Heart left ventricle (tissue), 16 donors: ENCODE measurements at regions not wholly inside any gene's neighbourhood (a gene's known extent, or its start where the extent isn't known, plus 50 kb on each side); places are given as distances from the start of the nearest gene placed in this dataset.

ENCODE experiments used
- ATAC-seq, 4 donors: fragments of 200-7000 bp; cut with Tn5 transposase; one replicate each; pipeline ENCODE4 v1.9.1; 2020 to 2022; ENCODE audit warnings: moderate library complexity in 4 of 4, mild to moderate bottlenecking in 3 of 4, moderate number of reproducible peaks in 1 of 4
- DNase-seq, 5 donors: peaks; one replicate each; pipeline ENCODE4 v3.0.0-alpha.2; 2020
- H3K27ac ChIP-seq, 12 donors: fragments of 200-600 bp; sonication (generic) in 4 of 12; one replicate each; pipeline versions ENCODE4 v1.5.0 to v1.8.0; 2016 to 2022; ENCODE audit warnings: mild to moderate bottlenecking in 2 of 12
- H3K27me3 ChIP-seq, 9 donors: fragments of 200-600 bp; sonication (generic) in 2 of 9; one replicate each; pipeline versions ENCODE4 v1.5.1 to v1.8.0; 2016 to 2022; ENCODE audit warnings: mild to moderate bottlenecking in 3 of 9
- H3K36me3 ChIP-seq, 9 donors: fragments of 200-600 bp; sonication (generic) in 2 of 9; one replicate each; pipeline versions ENCODE4 v1.5.0 to v1.8.0; 2018 to 2022; ENCODE audit warnings: mild to moderate bottlenecking in 2 of 9
- H3K4me1 ChIP-seq, 12 donors: fragments of 200-600 bp; sonication (generic) in 4 of 12; one replicate each; pipeline versions ENCODE4 v1.5.0 to v1.8.0; 2016 to 2022; ENCODE audit warnings: mild to moderate bottlenecking in 3 of 12
- H3K4me3 ChIP-seq, 12 donors: fragments of 200-600 bp; sonication (generic) in 4 of 12; one replicate each; pipeline versions ENCODE4 v1.5.0 to v1.8.0; 2017 to 2022; ENCODE audit warnings: mild to moderate bottlenecking in 9 of 12, moderate library complexity in 4 of 12
- H3K9me3 ChIP-seq, 12 donors: fragments of 200-600 bp; sonication (generic) in 4 of 12; one replicate each; pipeline versions ENCODE4 v1.5.0 to v1.8.0; 2016 to 2022; ENCODE audit warnings: mild to moderate bottlenecking in 1 of 12
- CTCF ChIP-seq, 12 donors: fragments of 200-600 bp; sonication (generic) in 4 of 12; IDR thresholded peaks; one replicate each; pipeline versions ENCODE4 v1.5.0 to v1.8.0; 2018 to 2022; ENCODE audit warnings: antibody characterized with exemption in 12 of 12, mild to moderate bottlenecking in 5 of 12
- POLR2A ChIP-seq, 2 donors: fragments of 450-650 bp; IDR thresholded peaks; one replicate each; pipeline ENCODE4 v1.6.1; 2017; ENCODE audit warnings: antibody characterized with exemption in 2 of 2, mild to moderate bottlenecking in 2 of 2, moderate library complexity in 2 of 2
- WGBS, 4 donors: extraction: QIAGEN DNeasy Blood & Tissue Kit in 2 of 4; methylation state at CpG; one replicate each; pipeline versions ENCODE4 v1.1.5 to v1.1.7; 2013 to 2018; 5-methylcytosine and 5-hydroxymethylcytosine counted together
- intact Hi-C, 10 donors: fragments of 100-400 bp; cut with DNase I; formaldehyde crosslinking; loops; one replicate each; pipeline versions ENCODE4 v1.11.1 to v1.14.2; 2022
- donor health status: ischemic (EF 13 %, LVEDD 7.1; RV severe dilation, severe dysfunction).
- donor health status: healthy with polysubstance abuse.
- donor health status: DM: no; HTN: yes; CAD: no.
- donor health status: DM: no; HTN: no; CAD: no.
- donor health status: ischemic (EF 25% LVEDD 6.9; RV normal size, moderate dysfunction).
- donor health status: ischemic (EF 25% LVEDD 5.7; RV mildly dilated, moderate dysfunction).
- donor health status: healthy.
- donor health status: DM: yes; HTN: yes; CAD: no.
- donor health status: ischemic (EF 35%, LVEDD 5.7; RV mildly dilated, moderate dysfunction).
- donor health status: nonischemic (EF 11% LVEDD 7.7; RV severe dilation, severe dysfunction).
- donor health status: DM: yes; HTN: yes; CAD: no.
- donor health status: PGD.
- donor health status: ischemic (EF 29% LVEDD 5.4; RV normal size, mild dysfunction).
- donor health status: nonischemic (EF 23%, LVEDD 6.1; RV moderate dilation, normal function).

- no peak for ATAC-seq
- H3K27me3 ChIP-seq = no peaks in the 10 kb centered on the region
- peaks cover 0 to 14% (median 0%) of the 10 kb centered on the region in 12 donors for H3K4me1 ChIP-seq
- 33 to 60% (median 54%) methylated on average over 4 of the region's 4 CpGs for WGBS, 4 donors
- no peaks in the 10 kb centered on the region for H3K9me3 ChIP-seq
- no peaks in the 10 kb centered on the region for H3K36me3 ChIP-seq
- DNase-seq = no peak
- no peak overlapping the region for H3K4me3 ChIP-seq
- TF ChIP-seq CTCF (IDR thresholded peaks at IDR 0.05) (no peak), POLR2A (IDR thresholded peaks at IDR 0.05) (no peak)
- H3K27ac ChIP-seq = no peak overlapping the region
- intact Hi-C loops = no loop called here
These were observed 243.1 kb upstream of the STT3B start for GRCh38 chr3:31289584-31289983.

- DNase-seq (no peak), ATAC-seq (no peak)
- Histone ChIP-seq H3K27ac (no peak overlapping the region), H3K27me3 (no peaks in the 10 kb centered on the region), H3K4me1 (peaks cover 0 to 14% (median 0%) of the 10 kb centered on the region in 12 donors), H3K4me3 (no peak overlapping the region), H3K9me3 (no peaks in the 10 kb centered on the region), H3K36me3 (no peaks in the 10 kb centered on the region)
- TF ChIP-seq POLR2A (IDR thresholded peaks at IDR 0.05) = no peak
- TF ChIP-seq CTCF (IDR thresholded peaks at IDR 0.05) = no peak
- intact Hi-C loops = no loop called here
- 96 to 97% (median 96%) methylated on average over 5 of the region's 5 CpGs for WGBS, 4 donors
These were observed 242.7 kb upstream of the STT3B start for GRCh38 chr3:31290046-31290445.

- H3K36me3 ChIP-seq = no peaks in the 10 kb centered on the region
- H3K4me1 ChIP-seq = peaks cover 0 to 14% (median 0%) of the 10 kb centered on the region in 12 donors
- H3K4me3 ChIP-seq = no peak overlapping the region
- DNase-seq (no peak), ATAC-seq (no peak)
- WGBS, 4 donors = 86 to 94% (median 91%) methylated on average over 3 of the region's 3 CpGs
- no peak overlapping the region for H3K27ac ChIP-seq
- TF ChIP-seq CTCF (IDR thresholded peaks at IDR 0.05) (no peak), POLR2A (IDR thresholded peaks at IDR 0.05) (no peak)
- H3K9me3 ChIP-seq = no peaks in the 10 kb centered on the region
- no peaks in the 10 kb centered on the region for H3K27me3 ChIP-seq
- intact Hi-C loops = no loop called here
These were observed 240.9 kb upstream of the STT3B start for GRCh38 chr3:31291818-31292217.

GRCh38 chr3:31294430-31295149 lies 238.1 kb upstream of the STT3B start:
- no peak overlapping the region for H3K4me3 ChIP-seq
- peaks cover 0 to 3% (median 0%) of the 10 kb centered on the region in 12 donors for H3K4me1 ChIP-seq
- H3K27ac ChIP-seq = no peak overlapping the region
- no peak for DNase-seq
- TF ChIP-seq CTCF (IDR thresholded peaks at IDR 0.05) (no peak), POLR2A (IDR thresholded peaks at IDR 0.05) (no peak)
- ATAC-seq = no peak
- intact Hi-C loops = no loop called here
- H3K27me3 ChIP-seq = no peaks in the 10 kb centered on the region
- no peaks in the 10 kb centered on the region for H3K36me3 ChIP-seq
- 66 to 77% (median 72%) methylated on average over 5 of the region's 5 CpGs for WGBS, 4 donors
- peaks cover 0 to 6% (median 0%) of the 10 kb centered on the region in 12 donors for H3K9me3 ChIP-seq
